Right atrium auricular region (tissue), 2 donors: ENCODE measurements at regions not wholly inside any gene's neighbourhood (a gene's known extent, or its start where the extent isn't known, plus 50 kb on each side); places are given as distances from the start of the nearest gene placed in this dataset.

Experiments
- DNase-seq: peaks from one replicate; pipeline ENCODE4 v3.0.0-alpha.2; 2019; ENCODE audit warnings: low spot score
- H3K27ac ChIP-seq, 2 donors: fragments of 200-600 bp; sonication (generic); 1 replicate in 1 of 2; 2 replicates in 1 of 2; pipeline ENCODE4 v1.5.1; 2016 to 2019
- H3K27me3 ChIP-seq, 2 donors: fragments of 200-600 bp; sonication (generic); one replicate each; pipeline versions ENCODE4 v1.5.1 to v1.6.0; 2017 to 2019
- H3K36me3 ChIP-seq: fragments of 200-600 bp; sonication (generic); one replicate; pipeline ENCODE4 v1.5.1; 2016
- H3K4me1 ChIP-seq, 2 donors: fragments of 200-600 bp; sonication (generic); one replicate each; pipeline versions ENCODE4 v1.5.1 to v1.6.0; 2017 to 2019
- H3K4me3 ChIP-seq, 2 donors: fragments of 200-600 bp; sonication (generic); 1 replicate in 1 of 2; 2 replicates in 1 of 2; pipeline ENCODE4 v1.5.1; 2017 to 2019; ENCODE audit warnings: mild to moderate bottlenecking in 1 of 2, moderate library complexity in 1 of 2
- H3K9me3 ChIP-seq, 2 donors: fragments of 200-600 bp; sonication (generic); one replicate each; pipeline ENCODE4 v1.5.1; 2019
- CTCF ChIP-seq, 2 donors: fragments of 200-600 bp; sonication (generic); IDR thresholded peaks; one replicate each; pipeline ENCODE4 v1.5.1; 2019; ENCODE audit warnings: antibody characterized with exemption in 2 of 2

- no peak for DNase-seq
- Histone ChIP-seq H3K4me3 (no peak overlapping the region), H3K4me1 (no peaks in the 10 kb centered on the region), H3K36me3 (no peaks in the 10 kb centered on the region), H3K27me3 (no peaks in the 10 kb centered on the region), H3K9me3 (no peaks in the 10 kb centered on the region), H3K27ac (no peak overlapping the region)
- TF ChIP-seq CTCF (IDR thresholded peaks at IDR 0.05) = no peak
Observed at GRCh38 chr2:146437712-146438111, 1407.1 kb upstream of the ACVR2A start.

GRCh38 chr2:146433116-146433875 is 1411.5 kb upstream of the ACVR2A start:
- no peaks in the 10 kb centered on the region for H3K36me3 ChIP-seq
- H3K9me3 ChIP-seq = no peaks in the 10 kb centered on the region
- TF ChIP-seq CTCF (IDR thresholded peaks at IDR 0.05) = no peak
- no peaks in the 10 kb centered on the region for H3K4me1 ChIP-seq
- DNase-seq = no peak
- H3K27ac ChIP-seq = no peak overlapping the region
- H3K27me3 ChIP-seq = no peaks in the 10 kb centered on the region
- no peak overlapping the region for H3K4me3 ChIP-seq

- Histone ChIP-seq H3K4me1 (no peaks in the 10 kb centered on the region), H3K9me3 (peaks cover 0 to 3% of the 10 kb centered on the region in 2 donors), H3K4me3 (no peak overlapping the region), H3K27me3 (no peaks in the 10 kb centered on the region), H3K27ac (no peak overlapping the region), H3K36me3 (no peaks in the 10 kb centered on the region)
- DNase-seq = no peak
- TF ChIP-seq CTCF (IDR thresholded peaks at IDR 0.05) = no peak
Observed at GRCh38 chr2:146429366-146429765, 1415.5 kb upstream of the ACVR2A start.

- Histone ChIP-seq H3K4me3 (no peak overlapping the region), H3K27ac (no peak overlapping the region), H3K9me3 (no peaks in the 10 kb centered on the region), H3K27me3 (no peaks in the 10 kb centered on the region), H3K36me3 (no peaks in the 10 kb centered on the region), H3K4me1 (no peaks in the 10 kb centered on the region)
- DNase-seq = no peak
- no peak for TF ChIP-seq CTCF (IDR thresholded peaks at IDR 0.05)
Observed at GRCh38 chr2:146417942-146418341, 1426.9 kb upstream of the ACVR2A start.

GRCh38 chr2:146415291-146415690 is 1429.5 kb upstream of the ACVR2A start:
- H3K27me3 ChIP-seq = no peaks in the 10 kb centered on the region

More at GRCh38 chr2:146415291-146415690, 1429.5 kb upstream of the ACVR2A start:
- H3K4me1 ChIP-seq = no peaks in the 10 kb centered on the region
- H3K36me3 ChIP-seq = no peaks in the 10 kb centered on the region
- no peak overlapping the region for H3K4me3 ChIP-seq
- H3K27ac ChIP-seq = no peak overlapping the region
- DNase-seq = no peak
- TF ChIP-seq CTCF (IDR thresholded peaks at IDR 0.05) = no peak
- H3K9me3 ChIP-seq = no peaks in the 10 kb centered on the region
